ENCODE measurements at regions not wholly inside any gene's neighbourhood (a gene's known extent, or its start where the extent isn't known, plus 50 kb on each side); places are given as distances from the start of the nearest gene placed in this dataset.

- TF ChIP-seq CTCF (IDR thresholded peaks at IDR 0.05) (no peak), POLR2A (IDR thresholded peaks at IDR 0.05) (no peak), POLR2AphosphoS5 (IDR thresholded peaks at IDR 0.05) (no peak), EP300 (IDR thresholded peaks at IDR 0.05; ENCODE audit: low read depth) (no peak)
These were observed 123.4 kb upstream of the CXCL14 start for GRCh38 chr5:135702191-135702590.
